CD14-positive monocyte (primary cell): ENCODE measurements at regions not wholly inside any gene's neighbourhood (a gene's known extent, or its start where the extent isn't known, plus 50 kb on each side); places are given as distances from the start of the nearest gene placed in this dataset.

Experiments used
- DNase-seq, 3 donors: peaks; one replicate each; pipeline ENCODE4 v3.0.0-alpha.2; 2011 to 2022
- H2AFZ ChIP-seq: 2 replicates; pipeline ENCODE4 v1.6.0; 2012; ENCODE audit warnings: mild to moderate bottlenecking, low read depth, low read length, inconsistent platforms; ENCODE audit not compliant: insufficient read depth, poor library complexity, severe bottlenecking
- H3K27ac ChIP-seq, 2 donors: 1 replicate in 1 of 2; 2 replicates in 1 of 2; pipeline ENCODE4 v1.5.1; 2012 to 2013; ENCODE audit warnings: low read length in 2 of 2, control low read depth in 1 of 2, inconsistent platforms in 1 of 2, low read depth in 1 of 2, mild to moderate bottlenecking in 1 of 2
- H3K27me3 ChIP-seq, 2 donors: one replicate each; pipeline versions ENCODE4 v1.6.0 to v1.6.1; 2011 to 2013; ENCODE audit warnings: low read length in 2 of 2; ENCODE audit not compliant: control insufficient read depth in 2 of 2, insufficient read depth in 2 of 2
- H3K36me3 ChIP-seq, 2 donors: replicated peaks in 1 of 2; 1 replicate in 1 of 2; 2 replicates in 1 of 2; pipeline versions ENCODE4 v1.5.1 to v1.6.1; 2012 to 2013; ENCODE audit warnings: low read length in 2 of 2, control low read depth in 1 of 2, inconsistent platforms in 1 of 2, mild to moderate bottlenecking in 1 of 2; ENCODE audit not compliant: insufficient read depth in 2 of 2, control insufficient read depth in 1 of 2
- H3K4me1 ChIP-seq, 2 donors: 1 replicate in 1 of 2; 2 replicates in 1 of 2; pipeline versions ENCODE4 v1.5.1 to v1.6.1; 2012 to 2013; ENCODE audit warnings: low read length in 2 of 2, control low read depth in 1 of 2, inconsistent platforms in 1 of 2, mild to moderate bottlenecking in 1 of 2, moderate library complexity in 1 of 2; ENCODE audit not compliant: insufficient read depth in 2 of 2, control insufficient read depth in 1 of 2
- H3K4me2 ChIP-seq: replicated peaks from 2 replicates; pipeline ENCODE3; 2012; ENCODE audit warnings: low read length, moderate library complexity, mild to moderate bottlenecking; ENCODE audit not compliant: poor library complexity, severe bottlenecking; ENCODE audit errors: extremely low read depth
- H3K4me3 ChIP-seq, 3 experiments: fragments of 200-600 bp in 1 of 3; sonication (generic) in 1 of 3; replicated peaks in 1 of 3; 1 replicate in 2 of 3; 2 replicates in 1 of 3; pipeline ENCODE4 v1.5.1; 2011 to 2013; ENCODE audit warnings: low read length in 3 of 3, mild to moderate bottlenecking in 3 of 3, control low read depth in 2 of 3, low read depth in 2 of 3, inconsistent platforms in 1 of 3, moderate library complexity in 1 of 3
- H3K79me2 ChIP-seq: 2 replicates; pipeline ENCODE4 v1.6.0; 2012; ENCODE audit warnings: mild to moderate bottlenecking, control low read depth, inconsistent platforms, low read length, moderate library complexity; ENCODE audit not compliant: insufficient read depth
- H3K9ac ChIP-seq: 2 replicates; pipeline ENCODE4 v1.6.0; 2017; ENCODE audit warnings: low read length, mild to moderate bottlenecking; ENCODE audit not compliant: insufficient read depth, poor library complexity, severe bottlenecking
- H3K9me3 ChIP-seq, 2 donors: replicated peaks in 1 of 2; 1 replicate in 1 of 2; 2 replicates in 1 of 2; pipeline versions ENCODE4 v1.5.1 to v1.6.1; 2012 to 2013; ENCODE audit warnings: low read length in 2 of 2, control low read depth in 1 of 2; ENCODE audit not compliant: control insufficient read depth in 1 of 2, insufficient read depth in 1 of 2
- H4K20me1 ChIP-seq: 2 replicates; pipeline ENCODE4 v1.6.0; 2012; ENCODE audit warnings: mild to moderate bottlenecking, low read length, control low read depth, moderate library complexity; ENCODE audit not compliant: insufficient read depth
- H3K27ac Mint-ChIP-seq, 7 donors: one replicate each; pipeline ENCODE4 v1.8.0; 2020; ENCODE audit warnings: mild to moderate bottlenecking in 7 of 7, mixed read lengths in 7 of 7, moderate library complexity in 6 of 7, inconsistent platforms in 2 of 7
- H3K27me3 Mint-ChIP-seq, 3 donors: one replicate each; pipeline ENCODE4 v1.8.0; 2021 to 2022; ENCODE audit warnings: low read depth in 3 of 3, mild to moderate bottlenecking in 3 of 3, mixed read lengths in 3 of 3, moderate library complexity in 3 of 3, inconsistent platforms in 1 of 3
- H3K36me3 Mint-ChIP-seq, 2 donors: one replicate each; pipeline ENCODE4 v1.8.0; 2020; ENCODE audit warnings: mixed read lengths in 2 of 2, inconsistent platforms in 1 of 2, mild to moderate bottlenecking in 1 of 2
- H3K4me1 Mint-ChIP-seq: one replicate; pipeline ENCODE4 v1.8.0; 2020; ENCODE audit warnings: mild to moderate bottlenecking, mixed read lengths
- H3K4me3 Mint-ChIP-seq, 2 donors: one replicate each; pipeline ENCODE4 v1.8.0; 2020; ENCODE audit warnings: mild to moderate bottlenecking in 2 of 2, mixed read lengths in 2 of 2, moderate library complexity in 1 of 2
- H3K9me3 Mint-ChIP-seq, 7 donors: one replicate each; pipeline ENCODE4 v1.8.0; 2020 to 2022; ENCODE audit warnings: mixed read lengths in 7 of 7, mild to moderate bottlenecking in 6 of 7, moderate library complexity in 6 of 7, inconsistent platforms in 2 of 7
- WGBS: methylation state at CpG from one replicate; pipeline ENCODE4 v1.1.5; 2013; ENCODE audit warnings: missing lambda C conversion rate; ENCODE audit not compliant: insufficient coverage; 5-methylcytosine and 5-hydroxymethylcytosine counted together
- intact Hi-C, 2 donors: fragments of 100-400 bp; cut with micrococcal nuclease; formaldehyde crosslinking; loops; one replicate each; pipeline versions ENCODE4 v1.15.0 to v1.15.1; 2023
- TF ChIP-seq, protein P1 (sequence below): fragments of 200-600 bp; IDR thresholded peaks from one replicate; pipeline ENCODE4 v1.8.0; 2022; ENCODE audit warnings: antibody characterized with exemption, mild to moderate bottlenecking

DNA sequence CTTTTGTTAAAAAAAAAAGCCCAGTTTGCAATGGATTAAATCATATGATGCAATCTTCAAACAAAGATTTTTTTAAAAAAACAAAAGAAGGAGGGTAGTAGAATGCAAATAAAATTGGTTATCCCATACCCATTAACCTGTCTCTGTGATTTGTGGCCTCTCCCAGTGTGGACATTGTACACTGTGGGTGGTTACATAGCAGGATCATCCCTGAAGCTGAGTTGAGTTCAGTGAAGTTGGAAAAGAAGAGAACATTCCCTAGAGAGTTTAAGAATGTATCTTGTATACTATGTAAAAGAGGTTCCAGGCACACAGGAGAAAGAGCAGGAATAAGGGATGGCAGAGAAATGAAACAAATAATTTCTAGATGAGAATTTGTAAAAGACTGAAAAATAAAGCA lies 142.4 kb upstream of the SLC16A7 start:
- Histone ChIP-seq H2AFZ (no peak overlapping the region), H3K27ac (no peak overlapping the region), H3K36me3 (no peaks in the 10 kb centered on the region), H4K20me1 (no peaks in the 10 kb centered on the region), H3K4me1 (no peaks in the 10 kb centered on the region), H3K9ac (no peak overlapping the region), H3K27me3 (no peaks in the 10 kb centered on the region), H3K4me3 (no peak overlapping the region), H3K79me2 (no peaks in the 10 kb centered on the region), H3K4me2 (no peak overlapping the region), H3K9me3 (no peaks in the 10 kb centered on the region)
- TF ChIP-seq, protein P1, sequence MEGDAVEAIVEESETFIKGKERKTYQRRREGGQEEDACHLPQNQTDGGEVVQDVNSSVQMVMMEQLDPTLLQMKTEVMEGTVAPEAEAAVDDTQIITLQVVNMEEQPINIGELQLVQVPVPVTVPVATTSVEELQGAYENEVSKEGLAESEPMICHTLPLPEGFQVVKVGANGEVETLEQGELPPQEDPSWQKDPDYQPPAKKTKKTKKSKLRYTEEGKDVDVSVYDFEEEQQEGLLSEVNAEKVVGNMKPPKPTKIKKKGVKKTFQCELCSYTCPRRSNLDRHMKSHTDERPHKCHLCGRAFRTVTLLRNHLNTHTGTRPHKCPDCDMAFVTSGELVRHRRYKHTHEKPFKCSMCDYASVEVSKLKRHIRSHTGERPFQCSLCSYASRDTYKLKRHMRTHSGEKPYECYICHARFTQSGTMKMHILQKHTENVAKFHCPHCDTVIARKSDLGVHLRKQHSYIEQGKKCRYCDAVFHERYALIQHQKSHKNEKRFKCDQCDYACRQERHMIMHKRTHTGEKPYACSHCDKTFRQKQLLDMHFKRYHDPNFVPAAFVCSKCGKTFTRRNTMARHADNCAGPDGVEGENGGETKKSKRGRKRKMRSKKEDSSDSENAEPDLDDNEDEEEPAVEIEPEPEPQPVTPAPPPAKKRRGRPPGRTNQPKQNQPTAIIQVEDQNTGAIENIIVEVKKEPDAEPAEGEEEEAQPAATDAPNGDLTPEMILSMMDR: no peak
- Mint-ChIP-seq H3K9me3 (peaks cover 0 to 6% (median 2%) of the 10 kb centered on the region in 7 donors), H3K4me3 (no peak overlapping the region), H3K4me1 (no peaks in the 10 kb centered on the region), H3K27ac (no peak overlapping the region), H3K27me3 (no peaks in the 10 kb centered on the region), H3K36me3 (no peaks in the 10 kb centered on the region)
- intact Hi-C loops: no loop called here
- no peak for DNase-seq

DNA sequence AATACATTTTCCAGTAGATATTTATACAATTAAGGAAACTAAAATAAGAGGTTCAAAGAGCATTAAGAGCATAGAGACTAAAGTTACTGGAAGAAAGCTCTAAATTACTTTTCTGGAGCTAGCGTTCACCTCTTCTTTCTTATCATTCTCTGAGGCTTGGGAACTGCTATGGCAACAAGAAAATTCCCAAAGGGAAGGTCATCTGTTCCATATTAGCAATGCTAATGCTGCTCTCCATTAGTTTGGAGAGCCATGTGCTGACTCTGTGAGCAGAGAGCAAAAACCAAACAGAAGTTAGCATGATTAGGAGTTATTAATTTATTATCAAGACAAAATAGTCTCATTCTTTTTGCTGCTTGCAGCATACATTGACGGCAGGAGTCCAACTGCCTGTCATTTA lies 143.1 kb upstream of the SLC16A7 start:
- Mint-ChIP-seq H3K36me3 (no peaks in the 10 kb centered on the region), H3K27ac (no peak overlapping the region), H3K4me1 (no peaks in the 10 kb centered on the region), H3K27me3 (no peaks in the 10 kb centered on the region), H3K4me3 (no peak overlapping the region), H3K9me3 (peaks cover 0 to 6% (median 2%) of the 10 kb centered on the region in 7 donors)
- H3K4me1 ChIP-seq: no peaks in the 10 kb centered on the region
- no CpG with 5 or more reads among the region's 2 CpGs for WGBS
- intact Hi-C loops: no loop called here
- no peaks in the 10 kb centered on the region for H3K9me3 ChIP-seq
- TF ChIP-seq, protein P1: no peak
- no peak overlapping the region for H3K9ac ChIP-seq
- no peaks in the 10 kb centered on the region for H4K20me1 ChIP-seq
- H3K27ac ChIP-seq: no peak overlapping the region
- H3K4me2 ChIP-seq: no peak overlapping the region
- H3K27me3 ChIP-seq: no peaks in the 10 kb centered on the region
- DNase-seq: no peak
- no peak overlapping the region for H3K4me3 ChIP-seq
- no peak overlapping the region for H2AFZ ChIP-seq
- H3K36me3 ChIP-seq: no peaks in the 10 kb centered on the region
- H3K79me2 ChIP-seq: no peaks in the 10 kb centered on the region
